Cardiac septum (tissue), 1 donor: ENCODE measurements at regions not wholly inside any gene's neighbourhood (a gene's known extent, or its start where the extent isn't known, plus 50 kb on each side); places are given as distances from the start of the nearest gene placed in this dataset.

Source experiments
- DNase-seq: peaks from one replicate; pipeline ENCODE4 v3.0.0-alpha.2; 2020; ENCODE audit warnings: low spot score
- intact Hi-C: fragments of 100-400 bp; cut with DNase I; formaldehyde crosslinking; loops from one replicate; pipeline ENCODE4 v1.14.0; 2022
- donor health status: DM: no; HTN: no; CAD: no.

DNA sequence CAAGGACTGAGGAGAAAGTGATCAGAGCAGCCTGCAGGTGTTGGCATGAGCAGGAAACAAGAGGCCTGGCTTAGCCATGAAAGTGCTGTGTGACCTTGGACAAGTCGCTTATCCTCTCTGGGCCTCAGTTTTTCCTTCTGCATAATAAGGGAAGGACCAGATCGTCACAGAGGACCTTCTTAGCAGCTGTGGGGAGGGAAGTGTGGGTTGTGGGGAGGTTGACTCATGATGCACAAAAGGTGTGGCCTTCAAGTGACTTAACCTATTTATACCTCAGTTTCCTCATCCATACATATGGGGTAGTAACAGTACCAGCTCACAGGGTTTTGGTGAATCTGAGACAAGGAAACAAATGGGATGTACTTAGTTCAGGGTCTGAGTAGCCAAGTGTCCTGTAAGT lies 658.8 kb downstream of the MATN1 start:
- no peak for DNase-seq
- intact Hi-C loops: no loop called here

DNA sequence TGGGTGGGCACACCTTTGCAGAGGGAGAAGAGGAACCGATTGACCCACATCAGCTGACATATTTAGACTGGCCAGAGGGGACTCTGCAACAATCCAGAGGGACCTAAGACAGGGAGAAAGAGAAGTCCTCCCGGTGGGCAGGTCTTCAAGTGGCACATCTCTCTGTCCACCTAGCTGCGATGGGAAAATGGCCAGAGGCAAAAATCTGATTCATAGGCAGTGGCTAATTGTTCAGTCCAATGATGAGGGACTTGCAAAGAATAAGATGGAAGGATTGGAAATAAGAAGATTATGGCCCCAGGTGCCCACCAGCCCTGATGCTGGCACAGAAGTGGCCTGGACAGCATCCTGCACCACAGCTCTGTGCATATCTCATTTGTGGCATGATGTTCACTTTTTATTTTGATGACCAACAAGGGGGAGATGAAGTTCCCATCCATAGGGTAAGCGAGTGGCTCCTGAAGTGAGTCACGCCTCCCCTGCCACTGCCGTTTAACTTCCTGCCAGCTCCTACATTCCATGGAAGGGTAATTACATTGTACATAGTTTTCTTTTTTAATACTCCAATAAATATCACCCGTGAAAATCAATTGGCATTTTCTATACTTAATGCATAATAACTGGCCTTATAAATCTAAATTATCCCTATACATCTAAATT lies 659.6 kb downstream of the MATN1 start:
- intact Hi-C loops: no loop called here
- DNase-seq: no peak

DNA sequence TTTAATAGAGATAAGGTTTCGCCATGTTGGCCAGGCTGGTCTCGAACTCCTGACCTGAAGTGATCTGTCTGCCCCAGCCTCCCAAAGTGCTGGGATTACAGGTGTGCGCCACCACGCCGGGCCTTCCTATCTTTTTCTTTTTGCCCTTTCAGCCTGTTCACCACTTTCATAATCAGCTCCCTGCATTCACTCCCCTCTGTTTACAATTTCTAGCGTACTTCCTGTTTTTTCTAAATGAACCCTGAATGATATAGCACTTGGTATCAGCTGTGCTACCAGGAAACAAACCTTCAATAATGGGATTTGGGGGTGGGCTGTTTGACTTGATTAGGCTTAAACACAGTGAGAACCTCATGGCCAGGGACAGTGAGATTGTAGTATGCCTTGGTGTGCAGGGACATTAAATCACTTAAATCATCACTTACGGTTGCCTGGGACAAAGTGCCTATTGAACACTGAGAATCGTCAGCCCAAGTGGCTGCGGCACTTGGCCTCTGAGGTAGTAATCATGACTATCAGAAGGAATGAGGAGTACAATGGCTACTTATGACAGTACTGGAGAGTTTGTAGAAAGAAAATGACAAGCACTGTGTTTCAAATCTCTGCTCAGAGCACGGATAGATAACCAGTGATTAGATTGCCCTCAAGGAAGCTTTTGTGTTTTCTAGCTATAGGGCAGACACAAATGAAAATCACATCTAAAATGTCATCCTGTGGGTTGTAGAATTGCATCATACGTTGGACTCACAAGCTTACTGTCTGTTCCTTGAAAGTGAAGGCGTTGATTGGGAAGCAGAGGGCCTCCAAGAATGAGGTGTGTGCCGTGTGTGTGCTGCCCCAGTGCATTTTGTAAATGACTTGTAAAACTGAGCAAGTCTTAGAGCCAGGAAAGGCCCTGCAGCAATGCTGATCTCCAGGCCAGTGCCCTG lies 661.8 kb downstream of the MATN1 start:
- intact Hi-C loops: no loop called here
- DNase-seq: no peak

DNA sequence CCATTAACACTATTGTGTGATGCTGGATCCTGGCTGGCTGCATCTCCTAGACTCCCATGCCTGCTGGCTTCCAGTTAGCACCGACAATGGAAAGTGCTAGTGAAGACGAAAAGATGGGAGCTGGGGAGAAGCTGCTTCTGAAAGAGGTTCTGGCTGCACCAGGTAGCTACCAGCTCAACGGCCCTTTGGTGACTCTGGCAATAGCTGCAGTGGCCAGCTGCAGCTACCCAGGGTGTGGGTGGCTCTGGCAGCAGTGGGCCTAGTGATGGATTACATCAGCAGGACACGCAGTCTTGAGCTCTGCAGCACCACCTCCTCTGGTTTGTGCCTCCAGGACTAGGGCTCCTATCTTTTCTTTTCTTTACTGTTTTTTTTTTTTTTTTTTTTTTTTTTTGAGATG lies 662.6 kb downstream of the MATN1 start:
- no peak for DNase-seq
- intact Hi-C loops: no loop called here

DNA sequence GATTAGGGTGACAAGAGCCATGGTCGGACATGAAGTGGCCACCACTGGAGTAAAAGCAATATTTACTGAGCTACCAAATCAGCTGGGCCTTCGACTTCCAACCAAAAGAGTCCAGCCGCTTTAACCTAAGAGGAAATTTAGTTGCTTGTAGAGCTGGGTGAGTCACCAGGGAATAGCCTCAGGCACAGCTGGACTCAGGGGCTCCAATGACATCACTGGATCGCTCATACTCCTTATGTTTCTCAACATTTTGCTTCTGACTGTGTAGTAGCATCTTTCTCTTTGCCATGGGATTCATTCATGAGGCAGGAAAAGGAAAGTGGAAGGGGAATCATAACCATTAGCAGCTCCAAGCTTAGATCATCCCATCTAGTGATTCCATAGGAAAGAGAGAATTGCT lies 664.4 kb downstream of the MATN1 start:
- no peak for DNase-seq
- intact Hi-C loops: no loop called here

DNA sequence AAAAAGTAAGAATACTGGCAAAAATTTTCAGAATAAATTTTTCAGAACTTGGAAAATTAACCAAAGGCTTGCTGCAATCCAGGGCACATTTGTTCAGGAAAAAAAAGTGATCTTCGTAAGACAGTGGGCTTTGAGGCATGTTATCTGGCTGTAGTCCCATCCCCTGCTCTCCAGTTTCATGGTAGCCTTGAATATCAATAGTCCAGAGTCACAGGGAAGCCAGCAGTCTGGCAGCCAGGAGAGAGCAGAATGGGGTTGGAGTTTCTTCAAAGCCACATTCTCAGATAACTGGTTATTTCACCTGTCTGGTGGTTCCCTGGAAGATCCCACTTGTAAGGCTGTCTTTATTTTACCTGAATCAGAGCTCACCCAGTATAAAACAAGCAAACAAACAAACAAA lies 669.3 kb downstream of the MATN1 start:
- no peak for DNase-seq
- intact Hi-C loops: no loop called here

DNA sequence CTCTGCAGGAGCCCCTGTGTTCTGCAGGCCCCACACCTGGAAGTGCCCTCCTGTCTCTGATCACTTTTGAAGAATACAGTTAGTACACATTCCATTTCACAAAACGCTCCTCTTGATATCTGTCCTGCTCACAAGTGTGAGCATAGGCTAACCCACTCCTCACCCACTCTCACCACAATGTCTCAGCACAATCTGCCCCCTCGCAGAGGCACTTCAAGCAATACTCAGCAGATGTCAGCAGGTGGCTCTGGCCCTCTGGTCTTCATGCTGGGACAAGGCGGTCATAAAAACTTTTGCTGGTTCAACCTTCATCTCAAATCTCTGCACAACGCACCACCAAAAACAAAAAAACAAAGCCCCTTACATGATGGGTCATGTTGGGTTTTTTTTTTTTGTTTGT lies 671.2 kb downstream of the MATN1 start:
- DNase-seq: no peak
- intact Hi-C loops: no loop called here

DNA sequence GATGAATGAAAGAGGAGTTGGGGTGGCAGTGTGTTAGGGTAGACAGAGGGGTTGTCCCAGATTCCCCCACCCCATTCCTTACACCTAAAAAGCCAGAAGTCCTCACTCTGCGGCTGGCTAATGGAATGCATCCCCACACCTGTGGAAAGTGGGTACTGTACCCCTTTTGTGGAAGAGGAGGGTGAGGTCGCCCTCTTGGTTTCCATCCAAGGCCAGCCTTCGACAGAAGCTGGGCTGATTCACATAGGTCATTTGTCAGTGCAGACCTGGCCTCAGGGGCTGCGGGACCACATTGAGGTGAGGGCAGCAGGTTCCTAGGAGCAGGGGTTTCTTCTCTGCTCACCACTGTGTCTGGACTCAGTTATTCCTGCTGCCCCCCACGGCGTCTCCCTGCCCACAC lies 671.6 kb downstream of the MATN1 start:
- DNase-seq: no peak
- intact Hi-C loops: no loop called here

DNA sequence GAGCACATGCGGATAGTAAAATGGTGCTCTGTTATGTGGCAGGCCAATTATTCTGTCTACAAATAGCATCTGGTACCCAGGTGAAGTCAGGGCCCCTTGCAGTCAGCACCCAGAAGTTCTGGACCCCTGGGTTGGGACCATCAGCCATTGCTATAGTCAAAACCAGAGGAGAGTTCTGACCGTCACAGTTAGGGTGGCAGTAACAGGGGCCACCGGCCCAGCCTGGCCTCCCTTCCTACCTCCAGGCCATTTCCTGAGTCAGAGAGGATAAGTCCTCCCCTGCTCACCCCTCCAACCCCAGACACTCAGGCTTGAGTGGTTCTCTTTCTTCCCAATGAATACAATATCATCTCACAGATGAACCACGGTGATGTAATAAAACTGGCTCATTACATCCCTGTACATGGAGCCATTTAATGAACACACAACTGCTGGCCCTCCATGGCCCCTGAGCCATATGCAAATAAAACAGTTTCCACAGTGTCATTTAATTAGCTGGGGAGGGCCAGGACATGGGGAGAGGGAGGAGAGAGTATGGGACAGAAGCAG lies 673.6 kb downstream of the MATN1 start:
- intact Hi-C loops: no loop called here
- no peak for DNase-seq

DNA sequence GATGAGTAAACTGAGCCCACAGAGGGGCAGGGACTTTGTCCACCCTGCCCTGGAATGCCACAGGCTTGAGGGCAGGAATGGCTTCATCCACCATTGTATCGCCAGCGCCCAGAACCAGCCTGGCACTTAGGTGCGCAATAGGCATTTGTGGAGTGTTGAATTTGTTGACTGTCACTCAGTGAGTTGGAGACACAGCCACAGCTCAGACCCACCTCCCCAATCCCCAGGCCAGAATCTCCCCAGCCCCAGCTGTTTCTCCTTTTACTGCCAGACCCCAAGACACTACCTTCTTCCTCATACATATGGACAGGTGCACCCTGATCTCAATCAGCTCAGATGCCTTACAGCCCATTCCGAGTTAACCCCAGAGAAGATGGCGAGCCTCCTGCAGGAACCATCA lies 674.5 kb downstream of the MATN1 start:
- no peak for DNase-seq
- intact Hi-C loops: no loop called here

DNA sequence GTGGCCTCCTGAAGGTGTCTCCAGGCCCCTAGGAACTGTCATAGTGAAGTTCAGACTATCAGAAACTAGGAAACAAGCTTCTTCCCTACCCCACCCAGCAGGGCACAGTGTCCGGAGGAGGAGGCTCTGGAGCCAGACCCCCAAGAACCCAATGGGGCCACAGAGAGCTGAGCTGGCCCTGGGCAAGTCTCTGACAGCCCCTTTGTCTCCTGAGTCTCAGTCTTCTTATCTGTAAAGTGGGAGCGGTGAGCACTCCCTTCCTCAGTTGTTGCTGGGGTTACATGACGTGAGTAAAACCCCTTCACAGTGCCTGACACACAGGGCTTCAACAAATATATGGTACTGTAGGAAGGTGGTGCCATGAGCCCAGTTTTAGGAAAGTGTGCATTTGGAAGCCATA lies 675.8 kb downstream of the MATN1 start:
- intact Hi-C loops: no loop called here
- no peak for DNase-seq

DNA sequence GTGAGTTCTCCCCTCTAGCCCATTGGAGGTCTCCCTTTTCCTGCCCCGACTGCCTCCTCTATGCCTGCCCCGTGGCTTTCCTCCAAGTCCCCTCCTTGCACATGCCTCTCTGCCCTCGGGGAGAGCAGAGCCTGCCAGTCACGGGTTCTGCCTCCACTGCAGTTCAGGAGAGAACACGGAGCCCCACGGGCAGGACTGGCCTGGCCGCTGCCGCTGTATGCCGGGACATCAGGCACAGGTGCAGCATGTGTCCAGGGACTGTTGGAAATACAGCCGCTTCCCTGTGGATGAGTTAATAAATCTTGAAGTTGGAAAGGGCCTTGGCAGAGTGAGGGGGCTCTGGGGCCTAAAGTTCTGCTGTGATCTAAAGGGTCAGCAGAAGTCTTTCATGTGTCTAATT lies 676.6 kb downstream of the MATN1 start:
- DNase-seq: no peak
- intact Hi-C loops: no loop called here

DNA sequence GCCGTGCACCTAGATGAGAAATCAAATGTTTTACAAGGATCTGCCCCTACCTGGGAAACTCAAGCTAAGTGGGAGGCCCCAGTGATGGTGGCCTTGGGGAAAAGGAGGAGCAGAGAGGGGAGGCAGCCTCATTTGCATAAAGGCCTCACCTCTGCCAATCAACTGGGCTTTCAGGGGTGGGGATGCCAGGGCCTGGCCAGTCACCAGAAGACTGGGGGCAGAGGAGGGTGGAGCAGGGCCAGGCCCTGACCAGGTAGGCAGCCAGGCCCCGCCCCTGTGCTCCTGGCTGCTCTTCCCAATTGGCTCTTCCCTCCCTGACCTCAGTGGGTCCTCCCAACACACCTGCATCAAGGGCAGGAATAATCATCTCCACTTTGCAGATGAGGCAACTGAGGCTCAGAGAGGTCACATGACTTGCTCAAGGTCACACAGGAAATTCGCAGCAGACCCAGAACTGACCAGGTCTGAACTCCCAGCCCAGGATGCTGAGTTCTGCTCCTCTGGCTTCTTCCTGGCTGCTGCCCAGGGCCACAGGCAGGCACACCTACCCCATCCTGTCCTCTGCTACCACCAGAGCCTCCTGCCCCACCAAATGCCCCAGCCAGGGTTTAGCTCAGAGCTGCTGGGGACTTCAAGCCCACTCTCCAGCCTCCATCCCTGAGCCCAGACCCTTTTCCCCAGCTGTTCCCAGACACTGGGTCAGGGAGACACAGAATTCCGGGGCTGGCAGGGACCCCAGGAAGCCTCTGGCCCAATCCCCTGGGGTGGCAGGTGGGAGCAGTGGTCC lies 677.9 kb downstream of the MATN1 start:
- no peak for DNase-seq
- intact Hi-C loops: no loop called here

DNA sequence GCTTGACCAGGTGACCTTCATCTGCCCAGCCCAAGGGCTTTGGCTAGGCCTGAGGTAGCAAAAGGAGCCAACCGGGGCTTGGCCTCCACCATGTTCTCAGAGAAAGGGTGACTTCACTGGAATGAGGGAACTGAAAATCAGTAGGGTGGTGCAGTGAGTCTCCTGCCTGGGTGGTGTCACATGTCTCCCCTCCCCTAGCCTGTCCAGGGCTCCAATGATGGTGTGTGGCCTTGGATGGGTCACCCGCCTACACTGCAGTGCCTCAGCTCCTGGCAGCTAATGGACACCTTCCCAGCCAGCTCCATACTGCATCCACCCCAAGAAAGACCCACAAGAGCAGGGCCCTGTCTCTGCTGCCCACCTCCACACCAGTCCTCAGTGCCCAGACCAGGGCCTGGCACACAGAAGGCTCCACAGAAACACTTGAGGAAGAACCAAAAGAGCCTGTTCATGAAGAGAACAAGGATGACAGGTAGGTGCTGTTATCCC lies 678.7 kb downstream of the MATN1 start:
- intact Hi-C loops: no loop called here
- DNase-seq: no peak

DNA sequence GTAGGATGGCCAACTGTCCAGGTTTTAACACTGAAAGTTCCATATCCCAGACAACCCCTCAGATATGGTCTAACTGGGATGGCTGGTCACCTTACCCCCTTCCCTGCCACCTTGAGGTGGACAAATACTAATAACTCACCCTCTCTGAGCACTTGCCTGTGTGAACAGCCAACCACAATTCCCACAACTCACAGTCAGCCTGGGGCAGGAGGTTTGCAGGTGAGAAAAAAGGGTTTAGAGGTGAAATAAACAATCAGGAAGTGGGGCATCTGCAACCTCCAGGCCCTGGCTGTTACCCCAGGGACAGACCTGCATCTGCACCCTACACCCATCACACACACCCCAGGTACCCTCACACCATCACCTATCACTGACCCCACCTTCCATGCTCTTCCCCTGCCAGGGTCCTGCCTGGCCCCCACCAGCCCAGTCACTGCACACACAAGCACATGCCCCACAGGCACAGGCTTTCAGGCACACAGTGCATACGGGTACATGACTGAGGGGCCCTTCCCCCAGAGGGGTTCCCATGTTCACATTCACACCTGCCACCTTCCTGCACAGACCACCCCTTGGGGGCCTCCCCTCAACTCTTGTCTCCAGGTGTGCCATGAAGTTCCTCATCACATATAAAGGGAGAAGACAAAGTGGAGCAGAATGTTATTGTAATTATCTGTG lies 679.5 kb downstream of the MATN1 start:
- intact Hi-C loops: no loop called here
- no peak for DNase-seq

DNA sequence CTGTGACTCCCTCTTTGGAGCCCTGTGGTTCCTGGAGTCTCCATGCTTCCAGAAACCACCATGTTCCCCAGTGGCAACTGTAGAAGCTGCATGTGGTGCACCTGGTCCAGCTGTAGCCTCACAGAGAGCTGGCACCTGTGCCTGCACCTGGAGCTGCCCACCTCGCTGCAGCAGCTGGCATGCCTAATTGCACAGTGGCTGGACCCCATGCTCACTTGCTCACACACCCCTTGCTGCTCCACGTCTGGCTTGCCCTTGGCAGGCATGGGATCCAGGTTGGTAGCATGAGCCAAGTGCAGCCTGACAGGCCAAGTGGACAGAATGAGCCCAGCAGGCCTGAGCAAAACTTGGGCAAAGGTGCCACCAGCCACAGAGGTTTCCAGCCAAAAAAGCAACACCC lies 680.1 kb downstream of the MATN1 start:
- intact Hi-C loops: no loop called here
- DNase-seq: no peak

DNA sequence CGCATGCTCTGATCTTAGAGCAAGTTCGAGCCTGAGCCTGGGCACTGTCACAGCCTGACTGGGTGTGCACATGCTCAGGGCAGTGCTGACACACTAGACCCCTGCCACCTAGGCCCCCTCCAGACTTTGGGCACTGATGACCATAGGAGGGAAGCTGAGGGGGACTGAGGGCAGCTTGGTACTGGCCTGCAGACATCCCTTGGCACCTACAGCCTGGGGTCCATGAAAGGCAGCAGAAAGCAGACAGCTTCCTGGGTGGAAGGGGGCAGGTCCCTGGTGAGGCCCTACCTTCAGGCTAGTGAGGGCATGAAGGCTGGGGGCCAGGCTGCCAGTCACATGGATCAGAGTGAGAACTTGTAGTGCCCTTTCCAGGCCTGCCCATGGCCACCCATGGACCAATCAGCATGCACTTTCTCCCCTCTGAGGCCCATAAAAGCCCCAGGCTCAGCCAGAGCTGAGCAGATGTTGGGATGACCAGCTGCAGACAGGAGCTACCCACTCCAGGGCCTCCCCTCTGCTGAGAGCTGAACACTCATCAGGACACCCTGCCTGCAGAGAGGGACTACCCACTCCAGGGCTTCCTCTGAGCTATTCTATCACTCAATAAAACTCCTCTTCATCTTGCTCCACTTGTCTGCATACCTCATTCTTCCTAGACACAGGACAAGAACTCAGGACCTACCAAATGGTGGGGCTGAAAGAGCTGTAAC lies 680.8 kb downstream of the MATN1 start:
- intact Hi-C loops: no loop called here
- DNase-seq: peak; percentile 56

DNA sequence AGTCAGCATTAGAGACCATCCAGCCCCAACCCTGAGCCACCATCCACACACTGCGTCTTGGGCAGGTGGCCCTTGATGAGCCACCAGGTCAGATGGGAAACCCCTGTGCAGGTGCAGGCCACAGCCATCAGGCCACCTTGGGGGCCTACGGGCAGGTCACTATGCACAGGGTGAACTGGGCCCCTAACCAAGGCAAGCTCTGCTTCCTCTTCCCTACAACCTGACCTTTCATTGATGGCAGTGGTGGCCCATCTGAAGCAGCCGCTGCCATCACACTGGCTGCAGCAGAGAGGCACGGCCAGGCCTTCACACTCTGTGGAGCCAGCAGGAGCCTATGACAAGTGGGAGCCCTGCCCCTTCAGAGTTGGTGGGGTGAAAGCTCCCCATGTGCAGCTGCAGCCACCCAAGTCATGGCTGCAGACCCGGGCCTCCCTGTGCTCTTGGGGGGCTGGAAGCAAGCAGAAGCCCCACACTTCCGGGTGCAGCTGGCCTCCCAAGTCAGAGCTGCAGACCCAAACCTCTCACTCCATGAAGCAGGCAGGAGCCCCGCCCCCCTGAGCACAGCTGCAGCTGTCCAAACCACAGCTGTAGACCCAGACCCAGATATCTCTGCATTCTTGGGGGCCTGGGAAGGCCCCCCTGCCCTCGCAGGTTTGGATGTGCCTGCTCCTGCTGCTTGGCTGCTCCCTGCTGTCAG lies 681.5 kb downstream of the MATN1 start:
- peak; percentile 62 for DNase-seq
- intact Hi-C loops: no loop called here
